ENCODE measurements at regions not wholly inside any gene's neighbourhood (a gene's known extent, or its start where the extent isn't known, plus 50 kb on each side); places are given as distances from the start of the nearest gene placed in this dataset.
"Not testable (repeated sequence)": the region's sequence is repeated elsewhere in the genome, so short reads cannot be mapped to it uniquely, and the experiment has no call there.

GRCh38 chr2:234272069-234272850 lies 221.8 kb downstream of the SPP2 start:
- no peak for DNase-seq

GRCh38 chr2:234271338-234271737 lies 220.8 kb downstream of the SPP2 start:
- no peak for DNase-seq

- DNase-seq, result no peak
These were observed 219.3 kb downstream of the SPP2 start for GRCh38 chr2:234269769-234270204.

GRCh38 chr2:234267534-234267933 lies 217.0 kb downstream of the SPP2 start:
- DNase-seq, result no peak

GRCh38 chr2:234266952-234267351 lies 216.4 kb downstream of the SPP2 start:
- DNase-seq, result no peak

GRCh38 chr2:234265206-234265605 lies 214.7 kb downstream of the SPP2 start:
- DNase-seq, result no peak

GRCh38 chr2:234261736-234262135 lies 211.2 kb downstream of the SPP2 start:
- no peak for DNase-seq

GRCh38 chr2:234259440-234259839 lies 208.9 kb downstream of the SPP2 start:
- DNase-seq, result no peak

GRCh38 chr2:234258562-234259141 lies 208.2 kb downstream of the SPP2 start:
- DNase-seq, result no peak

- no peak for DNase-seq
These were observed 207.5 kb downstream of the SPP2 start for GRCh38 chr2:234257859-234258561.

- DNase-seq, result no peak
These were observed 206.0 kb downstream of the SPP2 start for GRCh38 chr2:234256516-234256915.

- no peak for DNase-seq
These were observed 204.4 kb downstream of the SPP2 start for GRCh38 chr2:234254783-234255521.

GRCh38 chr2:234252772-234253171 lies 202.3 kb downstream of the SPP2 start:
- no peak for DNase-seq

- DNase-seq, result no peak
These were observed 201.1 kb downstream of the SPP2 start for GRCh38 chr2:234251326-234252271.

GRCh38 chr2:234250926-234251325 lies 200.4 kb downstream of the SPP2 start:
- no peak for DNase-seq

GRCh38 chr2:234249873-234250272 lies 199.4 kb downstream of the SPP2 start:
- DNase-seq, result no peak

- no peak for DNase-seq
These were observed 198.7 kb downstream of the SPP2 start for GRCh38 chr2:234249034-234249735.

GRCh38 chr2:234248213-234248710 lies 197.8 kb downstream of the SPP2 start:
- not testable (repeated sequence) for DNase-seq

- no peak for DNase-seq
These were observed 197.1 kb downstream of the SPP2 start for GRCh38 chr2:234247453-234248180.

- DNase-seq, result no peak
These were observed 195.4 kb downstream of the SPP2 start for GRCh38 chr2:234245945-234246344.

Measured in inflammatory macrophage treated with lipopolysaccharide for 1 hour (primary cell).